NCI-H774 (cell line): ENCODE measurements at regions not wholly inside any gene's neighbourhood (a gene's known extent, or its start where the extent isn't known, plus 50 kb on each side); places are given as distances from the start of the nearest gene placed in this dataset.
"Not testable (repeated sequence)": the region's sequence is repeated elsewhere in the genome, so short reads cannot be mapped to it uniquely, and the experiment has no call there.

Experiments
- DNase-seq: peaks from one replicate; lab custom pipeline; 2025; lab: John Stamatoyannopoulos, UW

- DNase-seq = not testable (repeated sequence)
Observed at GRCh38 chr10:109809954-109810353, 113.4 kb downstream of the XPNPEP1 start.

GRCh38 chr10:109801191-109801590 lies 122.1 kb downstream of the XPNPEP1 start:
- not testable (repeated sequence) for DNase-seq

- no peak for DNase-seq
Observed at GRCh38 chr10:109790647-109791046, 132.7 kb downstream of the XPNPEP1 start.

GRCh38 chr10:109784236-109784635 lies 139.1 kb downstream of the XPNPEP1 start:
- DNase-seq = no peak

- no peak for DNase-seq
Observed at GRCh38 chr10:109783286-109783685, 140.0 kb downstream of the XPNPEP1 start.

GRCh38 chr10:109780997-109781396 lies 142.3 kb downstream of the XPNPEP1 start:
- DNase-seq = no peak

GRCh38 chr10:109778993-109779392 lies 144.3 kb downstream of the XPNPEP1 start:
- no peak for DNase-seq

GRCh38 chr10:109774121-109774440 lies 149.2 kb downstream of the XPNPEP1 start:
- no peak for DNase-seq

GRCh38 chr10:109773288-109774120 lies 149.8 kb downstream of the XPNPEP1 start:
- no peak for DNase-seq

GRCh38 chr10:109770663-109771062 lies 152.6 kb downstream of the XPNPEP1 start:
- DNase-seq = no peak

- DNase-seq = no peak
Observed at GRCh38 chr10:109769966-109770365, 153.3 kb downstream of the XPNPEP1 start.

GRCh38 chr10:109765838-109766237 lies 157.5 kb downstream of the XPNPEP1 start:
- no peak for DNase-seq

- DNase-seq = no peak
Observed at GRCh38 chr10:109762555-109762954, 160.8 kb downstream of the XPNPEP1 start.

- DNase-seq = not testable (repeated sequence)
Observed at GRCh38 chr10:109757670-109758069, 165.6 kb downstream of the XPNPEP1 start.

GRCh38 chr10:109746861-109747260 lies 176.4 kb downstream of the XPNPEP1 start:
- no peak for DNase-seq

- DNase-seq = no peak
Observed at GRCh38 chr10:109744020-109744419, 179.3 kb downstream of the XPNPEP1 start.

- DNase-seq = no peak
Observed at GRCh38 chr10:109743574-109743973, 179.7 kb downstream of the XPNPEP1 start.

GRCh38 chr10:109743146-109743545 lies 180.2 kb downstream of the XPNPEP1 start:
- no peak for DNase-seq

- no peak for DNase-seq
Observed at GRCh38 chr10:109741712-109742111, 181.6 kb downstream of the XPNPEP1 start.

GRCh38 chr10:109740436-109740835 lies 182.9 kb downstream of the XPNPEP1 start:
- no peak for DNase-seq

- DNase-seq = no peak
Observed at GRCh38 chr10:109737626-109738025, 185.7 kb downstream of the XPNPEP1 start.

GRCh38 chr10:109737009-109737408 lies 186.3 kb downstream of the XPNPEP1 start:
- DNase-seq = no peak

- no peak for DNase-seq
Observed at GRCh38 chr10:109735776-109736175, 187.5 kb downstream of the XPNPEP1 start.
